ENCODE measurements at regions not wholly inside any gene's neighbourhood (a gene's known extent, or its start where the extent isn't known, plus 50 kb on each side); places are given as distances from the start of the nearest gene placed in this dataset.

- Histone ChIP-seq H3K9me3 (ENCODE audit: control insufficient read depth, insufficient read depth, low read length) (no peaks in the 10 kb centered on the region), H3K27me3 (ENCODE audit: control insufficient read depth, insufficient read depth, low read length) (no peaks in the 10 kb centered on the region), H3K36me3 (ENCODE audit: control insufficient read depth, insufficient read depth, low read length) (no peaks in the 10 kb centered on the region), H3K4me1 (ENCODE audit: control insufficient read depth, insufficient read depth, low read length) (no peaks in the 10 kb centered on the region), H3K27ac (ENCODE audit: low read length) (no peak overlapping the region), H3K4me3 (ENCODE audit: low read length) (no peak overlapping the region)
- Mint-ChIP-seq H3K4me3 (no peak overlapping the region), H3K36me3 (no peaks in the 10 kb centered on the region), H3K27me3 (ENCODE audit: low read depth in 2 of 2) (no peaks in the 10 kb centered on the region), H3K4me1 (no peaks in the 10 kb centered on the region), H3K27ac (no peak overlapping the region), H3K9me3 (peaks cover 6 to 10% of the 10 kb centered on the region in 2 donors)
- DNase-seq (no peak), ATAC-seq (no peak)
- TF ChIP-seq CTCF (IDR thresholded peaks at IDR 0.05), result no peak
- no CpG with 5 or more reads among the region's 2 CpGs for WGBS (ENCODE audit: insufficient coverage)
- intact Hi-C loops (cut with micrococcal nuclease), result no loop called here
Observed at GRCh38 chr17:13273806-13274205, 256.0 kb upstream of the ELAC2 start.

GRCh38 chr17:13272296-13272695 is 254.5 kb upstream of the ELAC2 start:
- intact Hi-C loops (cut with micrococcal nuclease), result no loop called here

GRCh38 chr17:13268791-13269595 is 251.2 kb upstream of the ELAC2 start:
- Mint-ChIP-seq H3K4me1 (no peaks in the 10 kb centered on the region), H3K9me3 (peaks cover 6 to 9% of the 10 kb centered on the region in 2 donors), H3K36me3 (no peaks in the 10 kb centered on the region), H3K27me3 (ENCODE audit: low read depth in 2 of 2) (no peaks in the 10 kb centered on the region), H3K4me3 (no peak overlapping the region), H3K27ac (no peak overlapping the region)
- H3K27me3 ChIP-seq (ENCODE audit: control insufficient read depth, insufficient read depth, low read length), result no peaks in the 10 kb centered on the region
- DNase-seq (no peak), ATAC-seq (no peak)
- H3K9me3 ChIP-seq (ENCODE audit: control insufficient read depth, insufficient read depth, low read length), result no peaks in the 10 kb centered on the region
- TF ChIP-seq CTCF (IDR thresholded peaks at IDR 0.05), result no peak
- H3K27ac ChIP-seq (ENCODE audit: low read length), result no peak overlapping the region
- 83% methylated on average over 8 of the region's 8 CpGs for WGBS (ENCODE audit: insufficient coverage)
- H3K4me1 ChIP-seq (ENCODE audit: control insufficient read depth, insufficient read depth, low read length), result no peaks in the 10 kb centered on the region
- no peak overlapping the region for H3K4me3 ChIP-seq (ENCODE audit: low read length)
- intact Hi-C loops (cut with micrococcal nuclease), result no loop called here
- no peaks in the 10 kb centered on the region for H3K36me3 ChIP-seq (ENCODE audit: control insufficient read depth, insufficient read depth, low read length)

More at GRCh38 chr17:13272296-13272695, 254.5 kb upstream of the ELAC2 start:
- DNase-seq, result no peak
- 100% methylated on average over 1 of the region's 4 CpGs for WGBS (ENCODE audit: insufficient coverage)
- peaks cover 6 to 10% of the 10 kb centered on the region in 2 donors for H3K9me3 Mint-ChIP-seq
- Histone ChIP-seq H3K9me3 (ENCODE audit: control insufficient read depth, insufficient read depth, low read length) (no peaks in the 10 kb centered on the region), H3K27me3 (ENCODE audit: control insufficient read depth, insufficient read depth, low read length) (no peaks in the 10 kb centered on the region), H3K4me1 (ENCODE audit: control insufficient read depth, insufficient read depth, low read length) (no peaks in the 10 kb centered on the region), H3K4me3 (ENCODE audit: low read length) (no peak overlapping the region), H3K27ac (ENCODE audit: low read length) (no peak overlapping the region), H3K36me3 (ENCODE audit: control insufficient read depth, insufficient read depth, low read length) (no peaks in the 10 kb centered on the region)
- ATAC-seq, result no peak
- H3K4me3 Mint-ChIP-seq, result no peak overlapping the region
- H3K27me3 Mint-ChIP-seq (ENCODE audit: low read depth in 2 of 2), result no peaks in the 10 kb centered on the region
- H3K36me3 Mint-ChIP-seq, result no peaks in the 10 kb centered on the region
- no peaks in the 10 kb centered on the region for H3K4me1 Mint-ChIP-seq
- H3K27ac Mint-ChIP-seq, result no peak overlapping the region
- TF ChIP-seq CTCF (IDR thresholded peaks at IDR 0.05), result no peak

- Mint-ChIP-seq H3K4me3 (no peak overlapping the region), H3K4me1 (no peaks in the 10 kb centered on the region), H3K9me3 (peaks cover 3 to 7% of the 10 kb centered on the region in 2 donors), H3K27me3 (ENCODE audit: low read depth in 2 of 2) (no peaks in the 10 kb centered on the region), H3K27ac (no peak overlapping the region), H3K36me3 (no peaks in the 10 kb centered on the region)
- Histone ChIP-seq H3K27me3 (ENCODE audit: control insufficient read depth, insufficient read depth, low read length) (no peaks in the 10 kb centered on the region), H3K36me3 (ENCODE audit: control insufficient read depth, insufficient read depth, low read length) (no peaks in the 10 kb centered on the region), H3K4me3 (ENCODE audit: low read length) (no peak overlapping the region), H3K9me3 (ENCODE audit: control insufficient read depth, insufficient read depth, low read length) (no peaks in the 10 kb centered on the region), H3K4me1 (ENCODE audit: control insufficient read depth, insufficient read depth, low read length) (no peaks in the 10 kb centered on the region), H3K27ac (ENCODE audit: low read length) (no peak overlapping the region)
- TF ChIP-seq CTCF (IDR thresholded peaks at IDR 0.05), result no peak
- intact Hi-C loops (cut with micrococcal nuclease), result no loop called here
- 39% methylated on average over 7 of the region's 7 CpGs for WGBS (ENCODE audit: insufficient coverage)
- ATAC-seq (no peak), DNase-seq (no peak)
Observed at GRCh38 chr17:13266606-13267005, 248.8 kb upstream of the ELAC2 start.

All from natural killer cell (primary cell).